ENCODE measurements at regions not wholly inside any gene's neighbourhood (a gene's known extent, or its start where the extent isn't known, plus 50 kb on each side); places are given as distances from the start of the nearest gene placed in this dataset.

DNA sequence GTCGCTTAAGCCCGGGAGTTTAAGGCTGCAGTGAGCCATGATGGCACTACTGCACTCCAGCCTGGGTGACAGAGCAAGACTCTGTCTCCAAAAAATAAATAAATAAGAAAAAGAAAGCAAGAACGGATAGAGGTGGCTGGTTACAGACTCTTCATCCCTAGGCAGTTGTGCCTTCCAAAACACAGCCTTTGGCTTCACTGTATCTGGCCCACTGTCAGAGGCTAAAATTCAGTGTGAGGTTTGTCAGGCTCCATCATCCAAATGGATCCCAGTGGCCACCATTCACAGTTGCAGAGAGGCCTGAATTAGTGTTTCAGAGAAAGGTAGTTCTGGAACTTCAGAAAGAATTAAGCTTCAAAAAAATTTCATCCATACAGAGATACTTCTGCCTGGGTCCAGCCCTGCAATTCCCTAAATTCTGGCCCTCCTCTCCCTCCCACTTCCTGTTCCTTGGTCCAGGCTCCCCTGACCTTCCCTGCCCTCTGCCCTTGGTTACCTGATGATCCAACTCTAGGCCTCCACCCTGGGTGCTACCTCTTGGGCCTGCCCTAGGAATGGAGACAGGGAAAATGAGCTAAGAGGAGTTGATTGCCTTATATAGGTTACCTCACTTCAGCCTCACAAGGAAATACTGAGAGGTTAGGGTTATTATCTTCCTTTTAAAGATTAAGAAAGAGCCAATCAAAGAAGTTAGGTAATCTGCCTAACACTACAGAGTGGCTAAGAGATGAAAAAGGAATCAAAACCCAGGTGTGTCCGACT is 97.2 kb upstream of the SLC44A1 start:
- no peak for DNase-seq
- no peak overlapping the region for H3K4me3 ChIP-seq
- WGBS, 2 donors, result 87 to 89% methylated on average over 4 of the region's 4 CpGs
- no peaks in the 10 kb centered on the region for H3K36me3 ChIP-seq
- no peak overlapping the region for H3K27ac ChIP-seq
- no peak for TF ChIP-seq EP300 (IDR thresholded peaks at IDR 0.05)
- no peak for TF ChIP-seq POLR2A (IDR thresholded peaks at IDR 0.05)
- TF ChIP-seq POLR2AphosphoS5 (IDR thresholded peaks at IDR 0.05), result no peak
- TF ChIP-seq CTCF (IDR thresholded peaks at IDR 0.05), result no peak
- no peaks in the 10 kb centered on the region for H3K9me3 ChIP-seq
- no peak for ATAC-seq (ENCODE audit: low FRiP score in 2 of 2)
- no peaks in the 10 kb centered on the region for H3K27me3 ChIP-seq
- peaks cover 0 to 7% (median 3%) of the 10 kb centered on the region in 4 donors for H3K4me1 ChIP-seq

- Histone ChIP-seq H3K9me3 (no peaks in the 10 kb centered on the region), H3K4me1 (peaks cover 0 to 7% (median 3%) of the 10 kb centered on the region in 4 donors), H3K27me3 (no peaks in the 10 kb centered on the region), H3K36me3 (no peaks in the 10 kb centered on the region), H3K4me3 (no peak overlapping the region), H3K27ac (no peak overlapping the region)
- ATAC-seq (ENCODE audit: low FRiP score in 2 of 2) (no peak), DNase-seq (no peak)
- TF ChIP-seq EP300 (IDR thresholded peaks at IDR 0.05) (no peak), POLR2A (IDR thresholded peaks at IDR 0.05) (no peak), POLR2AphosphoS5 (IDR thresholded peaks at IDR 0.05) (no peak), CTCF (IDR thresholded peaks at IDR 0.05) (no peak)
- WGBS, 2 donors, result 75 to 80% methylated on average over 1 of the region's 1 CpG
Measured at GRCh38 chr9:105148328-105149006, 96.0 kb upstream of the SLC44A1 start.

DNA sequence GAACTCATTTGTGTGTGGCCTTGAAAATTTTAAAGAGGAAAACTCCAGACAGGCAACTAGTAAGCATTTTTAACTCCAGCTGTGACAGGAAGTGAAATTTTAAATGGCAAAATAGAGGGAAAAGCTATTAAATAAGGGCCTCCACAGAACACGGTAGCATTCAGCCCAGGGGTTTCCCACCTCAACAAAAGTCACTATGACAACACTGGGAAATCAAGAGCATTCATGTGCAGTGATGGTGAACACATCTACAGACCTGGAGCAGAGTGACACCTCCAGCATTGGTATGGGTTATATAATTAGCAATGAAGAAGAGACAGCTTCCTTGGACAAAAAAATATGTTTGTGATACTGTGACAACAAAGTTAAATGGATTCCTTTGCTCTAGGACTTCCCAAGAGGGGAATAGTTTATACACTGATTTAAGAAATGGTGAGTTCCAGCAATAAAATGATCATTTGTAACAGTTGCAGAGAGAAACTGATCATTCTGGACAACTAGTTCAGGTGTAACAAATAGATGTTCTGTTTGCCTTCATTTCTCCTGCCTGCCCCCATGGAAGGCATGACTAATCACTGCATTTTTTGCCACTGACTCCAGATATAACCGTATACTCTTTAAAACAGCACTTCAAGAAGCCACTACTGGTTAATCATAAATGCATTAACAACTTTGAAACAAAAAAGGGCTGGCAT is 93.3 kb upstream of the SLC44A1 start:
- Histone ChIP-seq H3K27me3 (no peaks in the 10 kb centered on the region), H3K4me1 (peaks cover 0 to 14% (median 3%) of the 10 kb centered on the region in 4 donors), H3K27ac (no peak overlapping the region), H3K9me3 (no peaks in the 10 kb centered on the region), H3K36me3 (no peaks in the 10 kb centered on the region), H3K4me3 (no peak overlapping the region)
- DNase-seq (no peak), ATAC-seq (ENCODE audit: low FRiP score in 2 of 2) (no peak)
- TF ChIP-seq POLR2AphosphoS5 (IDR thresholded peaks at IDR 0.05) (no peak), CTCF (IDR thresholded peaks at IDR 0.05) (no peak), POLR2A (IDR thresholded peaks at IDR 0.05) (no peak), EP300 (IDR thresholded peaks at IDR 0.05) (no peak)
- 58 to 59% methylated on average over 2 of the region's 2 CpGs for WGBS, 2 donors

DNA sequence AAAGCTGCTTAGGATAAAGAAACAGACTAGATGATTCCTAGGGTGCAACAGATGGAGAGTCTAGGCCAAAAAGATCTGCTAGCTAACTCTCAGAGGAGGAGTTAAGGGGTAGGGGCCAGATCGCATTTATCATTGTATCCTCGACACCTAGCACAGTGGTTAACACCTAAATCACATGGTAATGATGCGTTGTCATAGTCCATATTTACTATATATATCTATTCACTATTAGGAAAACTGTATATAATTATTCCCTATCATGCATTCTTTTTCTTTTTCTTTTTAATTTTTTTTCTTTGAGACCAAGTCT is 92.8 kb upstream of the SLC44A1 start:
- Histone ChIP-seq H3K27me3 (no peaks in the 10 kb centered on the region), H3K9me3 (no peaks in the 10 kb centered on the region), H3K36me3 (no peaks in the 10 kb centered on the region), H3K27ac (no peak overlapping the region), H3K4me1 (peaks cover 0 to 14% (median 4%) of the 10 kb centered on the region in 4 donors), H3K4me3 (no peak overlapping the region)
- WGBS, 2 donors, result 79 to 89% methylated on average over 3 of the region's 3 CpGs
- ATAC-seq (ENCODE audit: low FRiP score in 2 of 2) (no peak), DNase-seq (no peak)
- TF ChIP-seq POLR2A (IDR thresholded peaks at IDR 0.05) (no peak), CTCF (IDR thresholded peaks at IDR 0.05) (no peak), POLR2AphosphoS5 (IDR thresholded peaks at IDR 0.05) (no peak), EP300 (IDR thresholded peaks at IDR 0.05) (no peak)

Measured in upper lobe of left lung (tissue), 6 donors.